CD4-positive, alpha-beta T cell (primary cell): ENCODE measurements at regions not wholly inside any gene's neighbourhood (a gene's known extent, or its start where the extent isn't known, plus 50 kb on each side); places are given as distances from the start of the nearest gene placed in this dataset.

ENCODE experiments used
- ATAC-seq: fragments of 200-7000 bp; cut with Tn5 transposase; one replicate; pipeline ENCODE4 v1.10.0; 2022; ENCODE audit warnings: mild to moderate bottlenecking; ENCODE audit not compliant: poor library complexity
- CTCF ChIA-PET: fragments of 350-600 bp; sonication (Branson Sonifier 250); formaldehyde crosslinking; loops from one replicate; lab custom pipeline; 2021; ENCODE audit warnings: antibody characterized with exemption, inconsistent platforms; lab: Charles Lee
- POLR2A ChIA-PET: fragments of 350-600 bp; sonication (Branson Sonifier 250); formaldehyde crosslinking; loops from one replicate; lab custom pipeline; 2021; ENCODE audit warnings: antibody characterized with exemption, inconsistent platforms; lab: Charles Lee
- DNase-seq, 14 experiments: peaks; one replicate each; pipeline ENCODE4 v3.0.0-alpha.2; 2013 to 2020; ENCODE audit warnings: mixed read lengths in 2 of 14
- H3K27ac ChIP-seq, 2 donors: one replicate each; pipeline versions ENCODE4 v1.5.1 to v1.7.0; 2013; ENCODE audit warnings: low read length in 2 of 2, low read depth in 1 of 2, mild to moderate bottlenecking in 1 of 2
- H3K27me3 ChIP-seq, 2 experiments: 1 replicate in 1 of 2; 2 replicates in 1 of 2; pipeline versions ENCODE4 v1.6.1 to v1.7.0; 2013; ENCODE audit warnings: low read length in 2 of 2, control low read depth in 1 of 2, mild to moderate bottlenecking in 1 of 2, moderate library complexity in 1 of 2; ENCODE audit not compliant: insufficient read depth in 2 of 2, control insufficient read depth in 1 of 2
- H3K36me3 ChIP-seq: one replicate; pipeline ENCODE4 v1.6.1; 2013; ENCODE audit warnings: low read length, control low read depth; ENCODE audit not compliant: insufficient read depth
- H3K4me1 ChIP-seq: one replicate; pipeline ENCODE4 v1.6.1; 2013; ENCODE audit warnings: low read length, control low read depth; ENCODE audit not compliant: insufficient read depth
- H3K4me3 ChIP-seq: one replicate; pipeline ENCODE4 v1.5.1; 2013; ENCODE audit warnings: mild to moderate bottlenecking, low read length, moderate library complexity
- H3K9me3 ChIP-seq, 2 experiments: 1 replicate in 1 of 2; 2 replicates in 1 of 2; pipeline versions ENCODE4 v1.6.1 to v1.7.0; 2013; ENCODE audit warnings: low read length in 2 of 2, mild to moderate bottlenecking in 2 of 2, control low read depth in 1 of 2, moderate library complexity in 1 of 2; ENCODE audit not compliant: control insufficient read depth in 1 of 2, insufficient read depth in 1 of 2
- H3K27ac Mint-ChIP-seq: one replicate; pipeline ENCODE4 v1.8.0; 2020; ENCODE audit warnings: mixed read lengths
- H3K27me3 Mint-ChIP-seq: one replicate; pipeline ENCODE4 v1.8.0; 2021; ENCODE audit warnings: mixed read lengths
- H3K36me3 Mint-ChIP-seq: one replicate; pipeline ENCODE4 v1.8.0; 2021; ENCODE audit warnings: low read depth, mixed read lengths
- H3K4me1 Mint-ChIP-seq: one replicate; pipeline ENCODE4 v1.8.0; 2021; ENCODE audit warnings: low read depth, mixed read lengths
- H3K4me3 Mint-ChIP-seq: one replicate; pipeline ENCODE4 v1.8.0; 2020; ENCODE audit warnings: mild to moderate bottlenecking, mixed read lengths
- H3K9me3 Mint-ChIP-seq: one replicate; pipeline ENCODE4 v1.8.0; 2020; ENCODE audit warnings: mixed read lengths
- intact Hi-C, 2 experiments: fragments of 100-400 bp; cut with DNase I in 1 of 2; cut with micrococcal nuclease in 1 of 2; formaldehyde crosslinking; loops; one replicate each; pipeline versions ENCODE4 v1.15.1 to v1.9.0; 2023 to 2025; cut with DNase I, micrococcal nuclease
- TF ChIP-seq, protein P1 (sequence below): fragments of 200-600 bp; IDR thresholded peaks from one replicate; pipeline ENCODE4 v1.8.0; 2022; ENCODE audit warnings: antibody characterized with exemption, mild to moderate bottlenecking

GRCh38 chr11:25992294-25992693, 339.6 kb upstream of the ANO3 start:
- H3K27me3 ChIP-seq = no peaks in the 10 kb centered on the region
- H3K27ac ChIP-seq = no peak overlapping the region
- ChIA-PET CTCF (no interaction called here), POLR2A (no interaction called here)
- no peak for ATAC-seq
- Mint-ChIP-seq H3K4me3 (no peak overlapping the region), H3K9me3 (peaks cover 3% of the 10 kb centered on the region), H3K27me3 (no peaks in the 10 kb centered on the region), H3K27ac (no peak overlapping the region), H3K36me3 (no peaks in the 10 kb centered on the region), H3K4me1 (no peaks in the 10 kb centered on the region)
- no peaks in the 10 kb centered on the region for H3K4me1 ChIP-seq
- no peak overlapping the region for H3K4me3 ChIP-seq
- no peaks in the 10 kb centered on the region for H3K36me3 ChIP-seq
- intact Hi-C loops = no loop called here
- DNase-seq = no peak
- TF ChIP-seq, protein P1, sequence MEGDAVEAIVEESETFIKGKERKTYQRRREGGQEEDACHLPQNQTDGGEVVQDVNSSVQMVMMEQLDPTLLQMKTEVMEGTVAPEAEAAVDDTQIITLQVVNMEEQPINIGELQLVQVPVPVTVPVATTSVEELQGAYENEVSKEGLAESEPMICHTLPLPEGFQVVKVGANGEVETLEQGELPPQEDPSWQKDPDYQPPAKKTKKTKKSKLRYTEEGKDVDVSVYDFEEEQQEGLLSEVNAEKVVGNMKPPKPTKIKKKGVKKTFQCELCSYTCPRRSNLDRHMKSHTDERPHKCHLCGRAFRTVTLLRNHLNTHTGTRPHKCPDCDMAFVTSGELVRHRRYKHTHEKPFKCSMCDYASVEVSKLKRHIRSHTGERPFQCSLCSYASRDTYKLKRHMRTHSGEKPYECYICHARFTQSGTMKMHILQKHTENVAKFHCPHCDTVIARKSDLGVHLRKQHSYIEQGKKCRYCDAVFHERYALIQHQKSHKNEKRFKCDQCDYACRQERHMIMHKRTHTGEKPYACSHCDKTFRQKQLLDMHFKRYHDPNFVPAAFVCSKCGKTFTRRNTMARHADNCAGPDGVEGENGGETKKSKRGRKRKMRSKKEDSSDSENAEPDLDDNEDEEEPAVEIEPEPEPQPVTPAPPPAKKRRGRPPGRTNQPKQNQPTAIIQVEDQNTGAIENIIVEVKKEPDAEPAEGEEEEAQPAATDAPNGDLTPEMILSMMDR = no peak
- H3K9me3 ChIP-seq = peaks cover 6 to 11% of the 10 kb centered on the region in 2 experiments

GRCh38 chr11:25993016-25993415, 338.9 kb upstream of the ANO3 start:
- Histone ChIP-seq H3K27me3 (no peaks in the 10 kb centered on the region), H3K27ac (no peak overlapping the region), H3K4me3 (no peak overlapping the region), H3K9me3 (peaks cover 6 to 11% of the 10 kb centered on the region in 2 experiments), H3K36me3 (no peaks in the 10 kb centered on the region), H3K4me1 (no peaks in the 10 kb centered on the region)
- POLR2A ChIA-PET = no interaction called here
- DNase-seq (no peak), ATAC-seq (no peak)
- H3K27me3 Mint-ChIP-seq = no peaks in the 10 kb centered on the region
- H3K4me1 Mint-ChIP-seq = no peaks in the 10 kb centered on the region
- no peak overlapping the region for H3K27ac Mint-ChIP-seq
- CTCF ChIA-PET = no interaction called here
- no peaks in the 10 kb centered on the region for H3K36me3 Mint-ChIP-seq
- peaks cover 3% of the 10 kb centered on the region for H3K9me3 Mint-ChIP-seq
- TF ChIP-seq, protein P1 = no peak
- intact Hi-C loops = no loop called here
- no peak overlapping the region for H3K4me3 Mint-ChIP-seq

GRCh38 chr11:26011474-26011873, 320.5 kb upstream of the ANO3 start:
- Mint-ChIP-seq H3K27ac (no peak overlapping the region), H3K9me3 (peaks cover 10% of the 10 kb centered on the region), H3K27me3 (no peaks in the 10 kb centered on the region), H3K36me3 (no peaks in the 10 kb centered on the region), H3K4me3 (no peak overlapping the region), H3K4me1 (no peaks in the 10 kb centered on the region)
- DNase-seq (no peak), ATAC-seq (no peak)
- no peaks in the 10 kb centered on the region for H3K4me1 ChIP-seq
- H3K4me3 ChIP-seq = no peak overlapping the region
- no peaks in the 10 kb centered on the region for H3K27me3 ChIP-seq
- H3K27ac ChIP-seq = no peak overlapping the region
- ChIA-PET POLR2A (no interaction called here), CTCF (no interaction called here)
- no peaks in the 10 kb centered on the region for H3K9me3 ChIP-seq
- TF ChIP-seq, protein P1 = no peak
- intact Hi-C loops = no loop called here
- no peaks in the 10 kb centered on the region for H3K36me3 ChIP-seq
